Bronchial epithelial cell (primary cell): ENCODE measurements at regions not wholly inside any gene's neighbourhood (a gene's known extent, or its start where the extent isn't known, plus 50 kb on each side); places are given as distances from the start of the nearest gene placed in this dataset.

Experiments used
- DNase-seq: peaks from one replicate; pipeline ENCODE4 v3.0.0-alpha.2; 2010; ENCODE audit warnings: low read depth
- FAIRE-seq: peaks from 2 replicates; lab custom pipeline; 2011; peaks lifted over from hg19 to GRCh38; lab: Jason Lieb, UNC
- H3K27me3 ChIP-seq: 2 replicates; pipeline ENCODE4 v1.5.1; 2011; ENCODE audit warnings: low read length; ENCODE audit not compliant: control insufficient read depth, insufficient read depth
- H3K36me3 ChIP-seq: 2 replicates; pipeline ENCODE4 v1.5.1; 2011; ENCODE audit warnings: low read length; ENCODE audit not compliant: control insufficient read depth, insufficient read depth
- H3K4me3 ChIP-seq: 2 replicates; pipeline ENCODE4 v1.5.1; 2011; ENCODE audit warnings: mild to moderate bottlenecking, low read depth, low read length, control low read depth
- TF ChIP-seq, protein P1 (sequence below): IDR thresholded peaks from 2 replicates; pipeline ENCODE4 v1.5.1; 2011; ENCODE audit warnings: mild to moderate bottlenecking, moderate library complexity, low read length, control low read depth, inconsistent platforms; ENCODE audit not compliant: insufficient read depth, severe bottlenecking

- DNase-seq (peak; percentile 54), FAIRE-seq (no peak)
- H3K36me3 ChIP-seq, result no peaks in the 10 kb centered on the region
- TF ChIP-seq, protein P1, sequence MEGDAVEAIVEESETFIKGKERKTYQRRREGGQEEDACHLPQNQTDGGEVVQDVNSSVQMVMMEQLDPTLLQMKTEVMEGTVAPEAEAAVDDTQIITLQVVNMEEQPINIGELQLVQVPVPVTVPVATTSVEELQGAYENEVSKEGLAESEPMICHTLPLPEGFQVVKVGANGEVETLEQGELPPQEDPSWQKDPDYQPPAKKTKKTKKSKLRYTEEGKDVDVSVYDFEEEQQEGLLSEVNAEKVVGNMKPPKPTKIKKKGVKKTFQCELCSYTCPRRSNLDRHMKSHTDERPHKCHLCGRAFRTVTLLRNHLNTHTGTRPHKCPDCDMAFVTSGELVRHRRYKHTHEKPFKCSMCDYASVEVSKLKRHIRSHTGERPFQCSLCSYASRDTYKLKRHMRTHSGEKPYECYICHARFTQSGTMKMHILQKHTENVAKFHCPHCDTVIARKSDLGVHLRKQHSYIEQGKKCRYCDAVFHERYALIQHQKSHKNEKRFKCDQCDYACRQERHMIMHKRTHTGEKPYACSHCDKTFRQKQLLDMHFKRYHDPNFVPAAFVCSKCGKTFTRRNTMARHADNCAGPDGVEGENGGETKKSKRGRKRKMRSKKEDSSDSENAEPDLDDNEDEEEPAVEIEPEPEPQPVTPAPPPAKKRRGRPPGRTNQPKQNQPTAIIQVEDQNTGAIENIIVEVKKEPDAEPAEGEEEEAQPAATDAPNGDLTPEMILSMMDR, result no peak
- H3K4me3 ChIP-seq, result no peak overlapping the region
- H3K27me3 ChIP-seq, result no peaks in the 10 kb centered on the region
Measured at GRCh38 chr1:81151206-81151605, 649.5 kb upstream of the ADGRL2 start.

DNA sequence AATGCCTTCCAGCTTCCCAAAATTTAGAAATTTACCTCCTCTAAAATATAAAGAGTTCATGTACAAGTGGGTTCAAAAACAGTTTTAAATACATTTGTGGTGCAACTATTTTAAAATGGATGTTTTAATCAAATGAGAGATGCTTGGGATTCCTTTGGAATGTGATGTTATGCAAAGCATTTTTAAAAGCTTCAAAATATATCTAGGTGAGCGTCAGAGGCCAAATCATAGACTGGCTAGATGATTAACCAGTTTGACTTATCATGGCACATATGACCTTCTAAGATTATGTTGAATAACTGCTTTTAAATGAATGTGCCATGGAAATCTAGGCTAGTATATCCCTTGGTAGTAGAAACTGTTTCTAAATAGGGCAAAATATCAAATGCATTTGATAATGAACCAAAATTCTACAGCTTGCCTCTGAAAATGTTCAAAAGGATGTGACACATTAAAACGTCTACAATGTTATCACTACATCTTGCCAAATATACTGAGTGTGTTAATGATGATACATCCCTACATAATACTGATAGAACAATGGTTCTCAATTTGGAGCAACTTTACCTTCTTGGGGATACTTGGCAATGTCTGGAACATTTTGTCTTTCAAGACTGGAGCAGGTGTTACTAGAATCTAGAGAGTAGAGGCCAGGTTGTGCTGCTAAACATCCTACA lies 650.9 kb upstream of the ADGRL2 start:
- no peak for FAIRE-seq
- no peaks in the 10 kb centered on the region for H3K27me3 ChIP-seq
- peak; percentile 62 for DNase-seq
- no peak overlapping the region for H3K4me3 ChIP-seq
- TF ChIP-seq, protein P1, result no peak
- H3K36me3 ChIP-seq, result no peaks in the 10 kb centered on the region

- TF ChIP-seq, protein P1, result no peak
- no peak for FAIRE-seq
Measured at GRCh38 chr1:81144240-81144825, 656.4 kb upstream of the ADGRL2 start.

GRCh38 chr1:81142099-81142826 lies 658.5 kb upstream of the ADGRL2 start:
- no peaks in the 10 kb centered on the region for H3K36me3 ChIP-seq
- DNase-seq (peak; percentile 75), FAIRE-seq (no peak)
- TF ChIP-seq, protein P1, result no peak
- no peaks in the 10 kb centered on the region for H3K27me3 ChIP-seq
- no peak overlapping the region for H3K4me3 ChIP-seq

More at GRCh38 chr1:81144240-81144825, 656.4 kb upstream of the ADGRL2 start:
- Histone ChIP-seq H3K36me3 (no peaks in the 10 kb centered on the region), H3K4me3 (no peak overlapping the region), H3K27me3 (no peaks in the 10 kb centered on the region)
- DNase-seq, result no peak

DNA sequence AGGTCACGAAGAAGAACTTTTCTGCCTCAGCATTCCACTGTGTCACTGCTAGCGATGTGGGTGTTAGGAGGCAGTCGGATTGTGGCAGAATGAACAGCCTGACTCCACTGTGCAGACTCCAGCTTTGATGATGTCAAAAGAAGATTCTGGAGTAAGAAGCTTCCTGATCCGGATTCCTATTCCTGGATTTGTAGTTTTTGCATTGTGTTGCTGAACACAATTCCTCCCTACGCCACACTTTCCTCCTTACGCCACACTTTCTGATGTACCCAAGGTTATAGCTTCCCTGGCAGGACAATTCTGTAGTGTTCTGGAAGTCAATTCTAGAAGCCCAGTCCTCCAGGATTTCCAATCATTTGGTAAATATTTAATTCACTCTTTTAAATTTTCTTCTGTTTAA lies 665.2 kb upstream of the ADGRL2 start:
- no peaks in the 10 kb centered on the region for H3K27me3 ChIP-seq
- no peak overlapping the region for H3K4me3 ChIP-seq
- no peak for DNase-seq
- FAIRE-seq, result no peak
- no peaks in the 10 kb centered on the region for H3K36me3 ChIP-seq
- TF ChIP-seq, protein P1, result no peak
